HG02938 (cell line): ENCODE measurements at regions not wholly inside any gene's neighbourhood (a gene's known extent, or its start where the extent isn't known, plus 50 kb on each side); places are given as distances from the start of the nearest gene placed in this dataset.
"Not testable (repeated sequence)": the region's sequence is repeated elsewhere in the genome, so short reads cannot be mapped to it uniquely, and the experiment has no call there.

Experiments
- ATAC-seq: cut with Tn5 transposase; IDR thresholded peaks from one replicate; pipeline ENCODE4 v1.9.1; 2021; ENCODE audit warnings: mild to moderate bottlenecking, moderate library complexity; ENCODE audit not compliant: unreplicated experiment

GRCh38 chr12:19763488-19763887 is 324.2 kb downstream of the AEBP2 start:
- ATAC-seq, result no peak

GRCh38 chr12:19764408-19764807 is 325.1 kb downstream of the AEBP2 start:
- no peak for ATAC-seq

GRCh38 chr12:19771858-19772257 is 332.6 kb downstream of the AEBP2 start:
- ATAC-seq, result no peak

- no peak for ATAC-seq
Observed at GRCh38 chr12:19772776-19773175, 333.5 kb downstream of the AEBP2 start.

GRCh38 chr12:19775241-19775640 is 335.9 kb downstream of the AEBP2 start:
- ATAC-seq, result no peak

- ATAC-seq, result not testable (repeated sequence)
Observed at GRCh38 chr12:19775976-19776375, 336.7 kb downstream of the AEBP2 start.

- no peak for ATAC-seq
Observed at GRCh38 chr12:19778172-19778571, 338.9 kb downstream of the AEBP2 start.

- no peak for ATAC-seq
Observed at GRCh38 chr12:19778797-19779196, 339.5 kb downstream of the AEBP2 start.

- no peak for ATAC-seq
Observed at GRCh38 chr12:19779395-19780056, 340.2 kb downstream of the AEBP2 start.

- no peak for ATAC-seq
Observed at GRCh38 chr12:19780460-19780859, 341.2 kb downstream of the AEBP2 start.

GRCh38 chr12:19783547-19784444 is 344.5 kb downstream of the AEBP2 start:
- no peak for ATAC-seq

- no peak for ATAC-seq
Observed at GRCh38 chr12:19792028-19792427, 352.7 kb downstream of the AEBP2 start.

- no peak for ATAC-seq
Observed at GRCh38 chr12:19794116-19794515, 354.8 kb downstream of the AEBP2 start.

GRCh38 chr12:19799216-19799615 is 359.9 kb downstream of the AEBP2 start:
- no peak for ATAC-seq

- ATAC-seq, result no peak
Observed at GRCh38 chr12:19799895-19800602, 360.8 kb downstream of the AEBP2 start.

- ATAC-seq, result no peak
Observed at GRCh38 chr12:19800884-19801283, 361.6 kb downstream of the AEBP2 start.

GRCh38 chr12:19801941-19802340 is 362.6 kb downstream of the AEBP2 start:
- ATAC-seq, result no peak

- no peak for ATAC-seq
Observed at GRCh38 chr12:19802915-19803314, 363.6 kb downstream of the AEBP2 start.

GRCh38 chr12:19804737-19805136 is 365.4 kb downstream of the AEBP2 start:
- no peak for ATAC-seq

- no peak for ATAC-seq
Observed at GRCh38 chr12:19808371-19808770, 369.1 kb downstream of the AEBP2 start.

- ATAC-seq, result no peak
Observed at GRCh38 chr12:19810213-19810612, 370.9 kb downstream of the AEBP2 start.

GRCh38 chr12:19811922-19812321 is 372.6 kb downstream of the AEBP2 start:
- no peak for ATAC-seq
